ENCODE measurements at regions not wholly inside any gene's neighbourhood (a gene's known extent, or its start where the extent isn't known, plus 50 kb on each side); places are given as distances from the start of the nearest gene placed in this dataset.

GRCh38 chr9:13387734-13388067, 108.2 kb upstream of the MPDZ start:
- no peak for TF ChIP-seq EP300 (IDR thresholded peaks at IDR 0.05; ENCODE audit: borderline replicate concordance)
- TF ChIP-seq TCF12 (IDR thresholded peaks at IDR 0.05; ENCODE audit: low read depth) = no peak
- no peak for TF ChIP-seq USF1 (IDR thresholded peaks at IDR 0.05)
- TF ChIP-seq MAX (IDR thresholded peaks at IDR 0.05) = no peak

- TF ChIP-seq RAD21 (IDR thresholded peaks at IDR 0.05; ENCODE audit: low read depth) (no peak), TCF12 (IDR thresholded peaks at IDR 0.05; ENCODE audit: low read depth) (no peak), EP300 (IDR thresholded peaks at IDR 0.05; ENCODE audit: borderline replicate concordance) (no peak), NFIC (IDR thresholded peaks at IDR 0.05) (no peak), USF1 (IDR thresholded peaks at IDR 0.05) (no peak), TEAD4 (IDR thresholded peaks at IDR 0.05) (no peak), CREB1 (IDR thresholded peaks at IDR 0.05; ENCODE audit: low read depth) (no peak), REST (IDR thresholded peaks at IDR 0.05; ENCODE audit: low read depth) (no peak), MAX (IDR thresholded peaks at IDR 0.05) (no peak), ZBTB7A (IDR thresholded peaks at IDR 0.05; ENCODE audit: low read depth) (no peak), FOXM1 (IDR thresholded peaks at IDR 0.05; ENCODE audit: borderline replicate concordance, low read depth) (no peak), CEBPB (IDR thresholded peaks at IDR 0.05) (no peak), TAF1 (IDR thresholded peaks at IDR 0.05; ENCODE audit: low read depth) (no peak), EGR1 (IDR thresholded peaks at IDR 0.05) (no peak), YY1 (IDR thresholded peaks at IDR 0.05; ENCODE audit: low read depth) (no peak)
Measured at GRCh38 chr9:13386935-13387733, 107.6 kb upstream of the MPDZ start.

- TF ChIP-seq ZBTB7A (IDR thresholded peaks at IDR 0.05; ENCODE audit: low read depth) (no peak), USF1 (IDR thresholded peaks at IDR 0.05) (no peak), EP300 (IDR thresholded peaks at IDR 0.05; ENCODE audit: borderline replicate concordance) (no peak), CREB1 (IDR thresholded peaks at IDR 0.05; ENCODE audit: low read depth) (no peak), CEBPB (IDR thresholded peaks at IDR 0.05) (no peak), FOXM1 (IDR thresholded peaks at IDR 0.05; ENCODE audit: borderline replicate concordance, low read depth) (no peak), TCF12 (IDR thresholded peaks at IDR 0.05; ENCODE audit: low read depth) (no peak), RAD21 (IDR thresholded peaks at IDR 0.05; ENCODE audit: low read depth) (no peak), TAF1 (IDR thresholded peaks at IDR 0.05; ENCODE audit: low read depth) (no peak), YY1 (IDR thresholded peaks at IDR 0.05; ENCODE audit: low read depth) (no peak), REST (IDR thresholded peaks at IDR 0.05; ENCODE audit: low read depth) (no peak), MAX (IDR thresholded peaks at IDR 0.05) (no peak), EGR1 (IDR thresholded peaks at IDR 0.05) (no peak)
Measured at GRCh38 chr9:13386316-13386715, 106.8 kb upstream of the MPDZ start.

- TF ChIP-seq EGR1 (IDR thresholded peaks at IDR 0.05) = no peak
- TF ChIP-seq MAX (IDR thresholded peaks at IDR 0.05) = no peak
- TF ChIP-seq TAF1 (IDR thresholded peaks at IDR 0.05; ENCODE audit: low read depth) = no peak
- no peak for TF ChIP-seq EP300 (IDR thresholded peaks at IDR 0.05; ENCODE audit: borderline replicate concordance)
- TF ChIP-seq REST (IDR thresholded peaks at IDR 0.05; ENCODE audit: low read depth) = no peak
- TF ChIP-seq FOXM1 (IDR thresholded peaks at IDR 0.05; ENCODE audit: borderline replicate concordance, low read depth) = no peak
- no peak for TF ChIP-seq TCF12 (IDR thresholded peaks at IDR 0.05; ENCODE audit: low read depth)
- no peak for TF ChIP-seq NFIC (IDR thresholded peaks at IDR 0.05)
- TF ChIP-seq TEAD4 (IDR thresholded peaks at IDR 0.05) = no peak
- no peak for TF ChIP-seq YY1 (IDR thresholded peaks at IDR 0.05; ENCODE audit: low read depth)
- no peak for TF ChIP-seq CEBPB (IDR thresholded peaks at IDR 0.05)
- no peak for TF ChIP-seq CREB1 (IDR thresholded peaks at IDR 0.05; ENCODE audit: low read depth)
- TF ChIP-seq ZBTB7A (IDR thresholded peaks at IDR 0.05; ENCODE audit: low read depth) = no peak
- no peak for TF ChIP-seq RAD21 (IDR thresholded peaks at IDR 0.05; ENCODE audit: low read depth)
- no peak for TF ChIP-seq USF1 (IDR thresholded peaks at IDR 0.05)
Measured at GRCh38 chr9:13383855-13384254, 104.4 kb upstream of the MPDZ start.
